Left lobe of liver (tissue), 2 donors: ENCODE measurements at regions not wholly inside any gene's neighbourhood (a gene's known extent, or its start where the extent isn't known, plus 50 kb on each side); places are given as distances from the start of the nearest gene placed in this dataset.
A peak's percentile ranks its signal among the peaks of the same experiment; 100 is the strongest.
"Not testable (repeated sequence)": the region's sequence is repeated elsewhere in the genome, so short reads cannot be mapped to it uniquely, and the experiment has no call there.

Source experiments
- ATAC-seq: fragments of 200-7000 bp; cut with Tn5 transposase; one replicate; pipeline ENCODE4 v1.9.1; 2020; ENCODE audit warnings: mild to moderate bottlenecking, moderate library complexity
- DNase-seq: peaks from one replicate; pipeline ENCODE4 v3.0.0-alpha.2; 2020; ENCODE audit warnings: low spot score
- donor health status: DM: no; HTN: no; CAD: no; lungs with moderate emphysema.
- donor health status: DM: no; HTN: yes; CAD: no.

DNA sequence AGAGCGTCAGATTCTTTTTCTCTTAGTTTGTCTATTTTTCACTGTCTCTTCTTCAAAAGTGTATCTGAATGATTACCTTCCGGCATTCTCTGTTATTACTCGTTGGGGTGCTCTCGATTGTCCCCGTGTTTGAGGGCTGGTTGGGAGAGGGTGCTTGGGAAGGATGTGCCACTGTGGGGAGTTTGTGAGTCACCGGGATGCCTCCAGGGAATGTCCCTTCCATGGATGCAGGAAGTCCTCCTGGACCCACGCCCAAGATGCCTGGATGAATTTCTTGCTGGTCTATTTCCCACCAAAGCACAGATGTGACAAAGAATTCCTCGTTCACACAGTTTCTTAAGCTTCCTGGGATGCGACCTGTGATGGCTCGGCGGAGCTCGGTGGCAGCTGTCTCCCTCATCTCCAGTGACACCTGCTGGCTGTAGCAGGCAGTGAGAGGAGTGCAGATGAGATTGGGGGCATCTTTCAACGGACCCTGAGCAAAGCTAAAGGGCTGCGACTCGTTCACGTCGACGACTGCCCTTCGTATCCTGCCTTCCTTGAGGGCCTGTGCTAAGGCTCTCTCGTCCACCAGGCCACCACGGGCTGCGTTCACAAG, 2895.1 kb upstream of the TPTE start:
- ATAC-seq = peak; percentile 40
- not testable (repeated sequence) for DNase-seq
